Hematopoietic multipotent progenitor cell treated with erythropoietin and hydrocortisone succinate and interleukin-3 and kit ligand, for 8 days (in vitro differentiated cells): ENCODE measurements at regions not wholly inside any gene's neighbourhood (a gene's known extent, or its start where the extent isn't known, plus 50 kb on each side); places are given as distances from the start of the nearest gene placed in this dataset.

Source experiments
- DNase-seq: peaks from one replicate; pipeline ENCODE4 v3.0.0-alpha.2; 2015

DNA sequence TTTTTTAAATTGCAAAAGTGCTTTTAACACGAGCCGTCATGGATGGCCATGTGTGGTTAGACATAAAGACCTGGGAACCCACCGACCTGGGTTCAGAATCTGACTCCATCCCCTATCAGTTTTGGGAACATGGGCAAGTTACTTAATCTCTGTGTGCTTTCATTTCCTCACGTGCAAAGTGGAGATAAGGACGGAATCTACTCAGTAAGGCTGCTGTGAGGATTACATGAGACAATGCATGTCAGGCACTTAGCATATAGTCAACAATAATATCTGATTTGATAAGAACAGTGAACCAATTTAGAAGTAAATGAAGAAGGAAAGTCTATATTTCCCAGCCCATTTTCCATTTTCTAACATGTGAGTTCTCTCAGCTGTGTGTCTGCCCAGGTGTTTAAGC is 235.4 kb downstream of the SUDS3 start:
- no peak for DNase-seq

DNA sequence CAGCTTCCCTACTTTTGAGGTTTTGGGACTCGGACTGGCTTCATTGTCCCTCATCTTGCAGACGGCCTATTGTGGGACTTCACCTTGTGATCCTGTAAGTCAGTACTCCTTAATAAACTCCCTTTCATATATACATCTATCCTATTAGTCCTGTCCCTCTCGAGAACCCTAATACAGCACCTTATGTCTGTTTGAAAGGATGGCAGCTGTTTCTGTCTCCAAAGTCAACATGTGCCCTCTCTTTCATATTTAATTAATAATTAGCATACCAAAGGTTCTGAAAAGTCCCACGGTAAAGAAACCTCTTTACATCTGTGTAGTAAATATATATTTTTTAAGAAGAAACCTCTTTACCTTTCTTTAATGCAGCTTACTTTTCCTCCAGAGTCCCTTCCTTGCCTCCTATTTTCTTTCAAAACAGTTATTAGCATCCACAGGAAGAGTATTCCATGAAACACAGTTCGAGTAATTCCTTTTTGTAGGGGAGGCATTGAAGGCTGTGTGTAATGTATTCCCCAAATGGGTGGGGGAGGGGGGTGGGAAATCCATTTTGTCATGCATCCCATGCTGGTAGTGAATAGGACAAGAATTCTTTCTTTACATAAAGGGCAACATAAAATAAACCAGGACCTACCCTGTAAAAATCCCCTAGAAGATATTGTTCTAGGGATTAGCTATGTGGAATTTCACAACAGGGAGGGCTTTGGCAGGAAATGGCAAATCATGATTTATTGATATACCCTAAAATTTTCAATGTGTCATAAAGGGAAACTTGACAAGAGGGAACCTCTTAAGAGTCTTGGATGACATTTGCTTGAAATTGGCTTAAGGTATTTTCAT is 241.5 kb downstream of the SUDS3 start:
- no peak for DNase-seq

DNA sequence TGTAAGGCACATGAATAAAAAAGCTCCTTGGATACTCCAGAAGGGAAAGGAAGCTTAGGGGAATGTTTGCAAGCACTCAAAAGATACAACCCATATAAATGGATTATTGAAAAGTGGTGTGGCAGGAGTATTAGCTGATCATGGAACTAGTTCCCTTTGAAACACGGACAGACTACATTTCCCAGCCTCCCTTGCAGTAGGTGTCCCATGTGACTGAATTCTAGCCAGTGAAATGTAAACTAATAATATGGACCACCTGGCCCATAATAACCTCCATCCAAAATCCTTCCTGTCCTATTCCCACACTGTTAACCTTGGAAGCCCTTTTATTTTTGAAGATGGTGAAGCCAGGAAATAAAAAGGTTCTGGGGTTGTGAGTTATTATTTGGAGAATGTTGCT is 242.3 kb downstream of the SUDS3 start:
- no peak for DNase-seq

DNA sequence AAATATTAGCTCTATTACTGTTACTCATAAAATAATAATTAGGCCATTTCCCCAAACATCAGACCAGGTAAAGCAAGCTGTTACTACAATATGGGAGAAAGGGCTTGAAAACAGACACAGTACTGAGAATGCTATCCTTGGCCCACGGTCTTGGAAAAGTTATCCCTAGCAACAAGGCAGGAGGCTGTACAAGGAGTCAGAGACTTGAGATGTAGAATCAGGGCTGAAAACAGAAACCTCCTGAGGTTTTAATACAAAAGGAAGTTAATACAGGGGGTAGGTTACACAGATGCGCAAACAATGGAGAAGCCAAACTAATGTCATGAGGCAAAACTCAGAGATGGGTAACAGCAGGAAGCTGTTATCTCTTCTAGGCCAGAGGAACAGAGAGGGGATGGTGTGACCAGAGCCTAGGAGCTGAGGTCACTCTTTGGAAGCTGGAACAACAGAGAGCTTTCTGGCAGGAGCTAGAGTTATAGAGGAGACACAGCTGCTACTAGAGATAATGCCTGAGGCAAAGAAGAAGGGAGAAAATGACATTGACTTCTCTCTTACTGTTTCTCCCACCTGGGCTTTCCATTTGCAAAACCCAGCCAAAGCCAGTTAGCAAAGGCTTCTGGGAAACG is 248.8 kb downstream of the SUDS3 start:
- DNase-seq = no peak

DNA sequence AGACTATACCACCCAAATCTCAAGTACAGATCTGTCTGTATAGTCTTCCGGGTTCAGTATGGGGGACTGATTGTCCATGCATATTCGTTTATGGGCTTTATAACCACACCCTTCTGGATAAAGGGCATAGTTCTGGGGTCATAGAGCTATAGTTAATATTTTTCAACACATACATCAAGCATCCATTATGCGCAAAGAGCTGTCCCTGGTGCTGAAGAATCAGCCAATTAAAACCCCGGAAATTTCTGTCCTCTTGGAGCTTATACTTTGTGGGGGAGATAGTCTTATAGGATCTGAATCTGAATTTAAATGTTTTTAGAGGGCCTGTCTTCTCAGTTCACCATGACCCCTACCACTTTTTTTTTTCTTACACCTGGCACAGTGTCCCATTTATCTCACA is 256.7 kb downstream of the SUDS3 start:
- DNase-seq = peak; percentile 5

DNA sequence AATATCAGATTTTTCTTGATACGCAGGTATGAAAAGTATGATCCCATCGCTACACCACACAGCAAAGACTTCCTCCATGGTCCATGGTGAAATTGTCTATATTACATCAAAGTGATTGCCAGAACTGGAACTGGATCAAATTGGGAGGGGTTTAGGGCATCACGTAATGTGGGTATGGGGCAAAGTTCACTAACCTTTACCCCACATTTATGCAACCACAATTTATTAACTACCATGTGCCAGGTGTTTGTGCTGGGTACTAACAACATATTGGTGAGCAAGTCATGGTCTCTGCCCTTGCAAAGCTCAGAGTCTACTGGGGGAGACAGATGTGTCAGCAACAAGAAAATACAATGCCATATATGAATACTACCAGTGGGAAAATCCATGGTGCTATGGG is 258.9 kb downstream of the SUDS3 start:
- no peak for DNase-seq

DNA sequence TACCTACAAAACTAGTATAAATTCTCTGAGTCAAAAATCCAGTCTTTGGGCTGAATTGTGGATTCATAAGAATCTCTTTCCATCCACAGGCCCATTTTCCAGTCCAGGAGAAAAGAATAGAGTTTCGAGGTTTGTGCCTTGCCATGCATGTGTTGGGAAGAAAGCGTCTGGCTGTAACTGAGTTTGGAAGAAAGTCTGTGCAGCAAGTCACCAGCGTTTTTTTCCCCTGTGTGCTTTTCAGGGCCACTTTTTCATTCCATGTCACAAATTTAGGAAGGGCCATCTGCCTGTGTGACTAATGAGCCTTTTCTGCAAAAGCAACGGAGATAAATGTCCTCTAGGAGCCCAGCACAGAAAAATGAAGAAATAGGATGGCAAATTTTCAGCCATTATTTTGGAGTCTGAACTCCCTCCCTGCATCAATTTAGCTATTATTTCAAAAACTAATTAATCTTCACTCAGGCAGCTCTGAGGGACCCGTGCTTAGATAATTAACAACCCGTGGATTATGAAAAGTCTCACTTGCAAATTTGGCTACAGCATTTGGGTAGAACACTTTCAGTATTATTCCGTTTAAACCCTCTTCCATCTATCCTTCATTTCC is 261.5 kb downstream of the SUDS3 start:
- DNase-seq = no peak

DNA sequence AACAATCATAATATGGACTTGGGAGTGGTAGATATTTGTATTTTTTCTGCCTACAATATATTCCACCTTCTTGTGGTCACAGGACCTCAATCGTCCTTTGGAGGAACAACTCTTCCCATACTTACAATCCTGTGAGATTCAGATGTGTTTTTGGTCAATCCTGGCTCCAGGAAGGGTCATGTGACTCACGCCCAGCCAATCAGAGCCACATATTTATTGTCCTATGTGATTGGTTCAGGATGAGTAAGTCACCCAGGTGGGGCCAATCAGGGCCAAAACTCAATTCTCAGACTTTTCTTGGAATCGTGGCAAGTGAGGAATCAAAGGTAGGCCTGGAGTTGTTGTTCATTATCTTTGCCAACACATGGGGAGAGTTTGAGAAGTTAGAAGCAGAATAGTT is 264.9 kb downstream of the SUDS3 start:
- DNase-seq = no peak

DNA sequence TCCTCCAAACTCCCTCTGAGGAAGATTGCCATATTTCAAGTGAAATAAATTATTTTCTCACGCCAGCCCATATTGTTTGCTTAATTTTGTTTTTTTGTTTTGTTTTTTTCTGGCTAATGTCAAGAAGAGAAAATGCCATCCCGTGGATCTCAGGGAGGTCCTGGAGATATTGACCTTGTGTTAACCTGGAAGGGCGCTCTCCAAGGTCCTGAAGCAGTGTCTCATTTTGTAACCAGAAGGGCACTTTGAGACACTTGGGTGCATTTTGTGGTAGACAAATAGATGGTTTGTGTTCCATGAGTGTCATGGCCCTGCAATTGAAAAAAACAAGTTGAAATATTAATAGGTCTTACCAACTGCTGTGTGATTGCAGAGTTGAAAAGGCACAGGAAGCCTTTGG is 268.9 kb downstream of the SUDS3 start:
- DNase-seq = peak; percentile 36

DNA sequence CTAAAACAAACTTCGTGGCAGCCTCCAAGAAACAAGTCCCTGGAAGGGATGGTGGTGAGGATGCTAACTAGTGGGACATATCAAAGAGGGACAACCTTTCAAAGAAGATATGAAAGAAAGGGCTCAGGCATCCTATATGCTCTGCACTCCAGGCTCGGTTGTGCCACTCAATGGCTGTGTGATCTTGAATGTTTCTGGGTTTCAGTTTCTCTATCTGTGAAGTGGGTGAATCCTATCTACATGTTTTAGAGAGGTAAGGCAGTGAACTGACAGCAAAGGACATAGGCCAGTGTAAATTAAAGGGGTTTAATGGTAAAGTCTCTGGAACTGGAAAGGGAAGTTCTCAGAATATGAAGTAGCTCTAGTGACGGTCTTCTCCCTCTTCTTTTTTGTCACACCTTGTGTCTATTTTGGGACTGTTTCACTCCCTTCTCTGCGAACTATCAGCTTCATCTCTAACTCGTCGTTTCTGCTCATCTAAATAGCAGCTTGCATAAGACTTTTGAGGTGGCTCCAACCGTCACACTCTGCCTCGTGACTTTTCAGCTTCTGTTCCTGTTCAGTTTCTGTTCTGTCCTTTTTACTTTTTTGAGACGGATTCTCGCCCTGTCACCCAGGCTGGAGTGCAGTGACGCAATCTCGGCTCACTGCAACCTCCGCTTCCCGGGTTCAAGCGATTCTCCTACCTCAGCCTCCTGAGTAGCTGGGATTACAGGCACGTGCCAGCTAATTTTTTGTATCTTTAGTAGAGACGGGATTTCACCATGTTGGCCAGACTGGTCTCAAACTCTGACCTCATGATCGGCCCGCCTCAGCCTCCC is 273.6 kb downstream of the SUDS3 start:
- no peak for DNase-seq

DNA sequence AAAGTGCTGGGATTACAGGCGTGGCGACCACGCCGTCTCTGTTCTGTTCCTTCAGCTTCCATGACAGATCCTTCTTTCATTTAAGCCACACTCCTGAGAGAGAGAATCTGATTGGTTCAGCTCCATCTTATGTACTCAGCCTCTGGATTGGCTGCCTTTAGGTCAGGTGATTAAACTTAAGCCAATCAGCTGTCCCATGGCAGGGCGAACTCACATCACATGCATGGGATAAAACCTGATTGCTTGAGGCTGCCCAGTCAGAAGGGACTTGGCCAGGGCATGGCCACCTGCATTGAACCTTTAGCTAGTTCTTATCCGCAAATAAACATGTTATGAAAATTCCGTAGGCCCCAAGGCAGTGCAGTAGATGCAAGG is 274.2 kb downstream of the SUDS3 start:
- DNase-seq = no peak

DNA sequence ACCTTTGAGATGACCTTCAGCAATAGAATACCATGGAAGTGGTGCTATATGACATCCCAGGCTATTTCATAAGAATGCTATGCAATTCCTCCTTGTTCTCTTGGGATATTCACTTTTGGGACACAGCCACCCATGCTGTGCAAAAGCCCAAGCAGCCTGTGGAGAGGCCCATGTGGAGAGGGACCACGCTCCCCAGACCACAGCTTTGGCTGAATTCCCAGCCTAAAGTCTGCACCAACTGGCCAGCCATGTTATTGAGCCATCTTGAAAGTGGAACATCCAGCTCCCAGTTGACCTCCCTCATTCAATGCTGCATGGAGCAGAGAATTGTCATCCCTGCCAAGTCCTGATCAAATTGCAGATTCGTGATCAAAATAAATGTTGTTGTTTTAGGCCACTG is 275.1 kb downstream of the SUDS3 start:
- no peak for DNase-seq

DNA sequence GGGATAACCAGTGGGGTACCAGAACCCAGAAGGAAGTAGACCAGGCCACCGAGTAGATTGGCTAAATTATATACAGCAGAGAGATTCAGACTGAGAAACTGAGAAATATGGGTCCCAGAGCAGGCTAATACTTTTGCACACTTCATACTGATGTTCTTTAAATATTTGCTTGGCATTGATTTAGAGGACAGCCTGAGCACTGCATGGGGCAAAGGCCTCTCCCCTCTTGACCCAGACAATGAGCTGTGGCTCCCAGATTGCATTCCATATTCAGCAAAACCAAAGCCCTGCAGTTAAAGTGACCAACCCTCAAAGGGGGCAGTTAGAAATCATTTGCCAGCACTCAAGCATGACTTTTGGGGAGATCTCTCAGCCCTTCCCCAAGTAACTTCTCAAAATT is 279.2 kb downstream of the SUDS3 start:
- no peak for DNase-seq

DNA sequence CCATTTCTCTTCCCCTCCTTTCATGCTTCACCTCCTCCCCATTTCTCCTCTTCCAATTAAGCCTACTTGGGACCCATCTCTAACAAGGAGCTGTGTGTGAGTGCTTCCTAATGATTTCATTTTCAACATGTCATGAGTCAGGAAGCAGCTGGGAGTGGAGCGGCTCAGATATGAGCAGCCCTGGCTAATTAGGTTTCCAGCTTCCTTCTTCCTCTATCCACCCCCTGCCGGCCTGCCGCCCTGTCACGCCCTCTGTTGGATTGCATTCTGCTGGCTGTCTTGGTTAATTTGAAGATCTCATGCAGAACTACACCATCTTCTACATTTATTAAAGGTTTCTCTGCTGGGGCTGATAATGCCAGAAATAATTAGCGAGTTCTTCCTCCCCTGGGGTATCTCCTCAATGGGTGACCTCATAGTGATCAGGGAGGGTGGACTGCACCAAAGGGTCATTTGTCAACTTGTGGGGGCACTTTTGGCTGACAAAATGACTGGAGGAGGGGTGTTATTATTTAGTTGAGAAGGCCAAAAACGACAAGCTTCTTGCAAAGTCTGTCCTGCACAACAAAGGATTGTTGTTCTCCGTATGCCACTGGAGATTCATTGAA is 300.9 kb upstream of the SRRM4 start:
- DNase-seq = no peak

DNA sequence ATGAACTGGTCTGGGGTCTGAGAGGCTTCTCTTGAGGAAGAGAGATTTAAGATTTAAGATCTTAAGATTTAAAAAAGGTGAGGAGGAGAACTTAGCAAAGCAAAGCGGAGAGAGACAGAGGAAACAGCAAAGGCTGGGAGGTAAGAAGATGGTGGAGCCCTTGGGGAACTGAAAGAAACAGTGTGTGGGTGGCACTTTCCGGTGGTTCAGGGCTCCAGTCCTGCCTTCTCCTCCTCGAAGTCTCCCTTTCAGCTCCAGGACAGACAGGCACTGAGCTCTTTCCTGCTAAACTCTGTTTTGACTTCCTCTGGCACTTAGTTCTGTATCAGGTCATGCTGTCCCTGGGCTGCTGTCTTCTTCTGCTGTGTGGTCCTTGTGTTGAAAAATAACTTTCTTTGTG is 298.7 kb upstream of the SRRM4 start:
- DNase-seq = no peak

DNA sequence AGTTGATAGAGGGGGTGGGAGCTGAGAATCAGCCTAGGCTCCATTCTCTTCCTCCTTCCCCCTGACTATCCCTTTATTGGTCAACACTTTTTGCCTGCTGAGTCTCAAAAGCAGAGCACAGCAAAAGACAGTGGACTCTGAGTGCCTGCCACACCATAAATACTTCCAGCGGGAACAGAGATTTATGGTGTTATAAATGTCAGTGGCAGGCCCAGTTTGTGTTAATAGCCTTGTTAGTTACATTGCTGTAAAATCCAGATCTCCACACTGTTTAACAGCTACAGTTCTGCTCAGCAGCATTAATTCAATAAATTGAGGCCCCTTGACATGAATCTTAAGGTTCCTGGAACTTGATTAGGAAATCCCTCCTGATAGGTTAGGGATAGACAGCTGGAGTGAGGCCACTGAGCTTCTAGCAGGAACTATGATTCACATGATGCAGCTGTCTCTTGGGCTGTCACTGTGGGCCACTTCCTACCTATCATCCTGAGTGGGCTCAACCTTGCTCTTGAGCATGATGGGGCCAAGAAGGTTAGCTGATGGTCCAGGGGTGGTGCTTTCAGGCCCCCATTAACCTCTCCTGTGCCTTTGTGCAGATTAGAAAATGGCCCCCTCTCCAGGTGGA is 295.2 kb upstream of the SRRM4 start:
- no peak for DNase-seq

DNA sequence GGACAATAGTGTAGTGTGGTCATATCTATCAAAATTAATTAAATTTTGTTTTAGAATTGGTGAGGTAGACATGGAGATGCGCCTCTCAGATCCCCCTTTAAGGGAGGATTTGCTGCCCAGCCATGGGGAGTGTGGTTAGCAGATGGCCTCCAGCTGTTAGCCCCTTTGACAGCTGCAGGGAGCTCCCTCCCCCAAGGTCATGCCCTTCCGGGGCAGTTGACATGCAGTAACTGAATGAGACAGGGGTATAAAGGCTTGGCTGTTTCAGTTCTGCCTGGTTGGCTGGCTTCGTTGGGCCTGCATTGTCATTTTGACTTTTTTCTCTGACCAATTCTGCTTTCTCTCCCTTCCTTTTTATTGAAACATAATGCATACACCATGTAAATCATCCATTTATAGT is 291.5 kb upstream of the SRRM4 start:
- no peak for DNase-seq

DNA sequence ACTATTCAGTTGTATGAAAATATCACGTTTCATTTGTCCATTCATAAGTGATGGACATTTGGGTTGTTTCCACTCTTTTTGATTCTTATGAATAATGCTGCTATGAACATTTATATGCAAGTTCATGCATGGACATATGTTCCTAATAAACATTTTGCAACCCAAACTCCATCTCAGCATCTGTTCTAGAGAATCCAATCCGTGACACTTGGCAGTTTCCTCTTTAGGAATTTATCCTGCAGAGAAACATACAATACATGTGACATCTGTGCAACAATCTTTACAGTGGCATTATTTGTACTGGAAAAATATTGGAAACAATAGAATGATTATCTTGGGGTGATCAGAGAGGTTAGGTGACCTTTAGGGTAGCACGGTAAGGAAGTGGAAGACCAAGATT is 290.8 kb upstream of the SRRM4 start:
- no peak for DNase-seq

DNA sequence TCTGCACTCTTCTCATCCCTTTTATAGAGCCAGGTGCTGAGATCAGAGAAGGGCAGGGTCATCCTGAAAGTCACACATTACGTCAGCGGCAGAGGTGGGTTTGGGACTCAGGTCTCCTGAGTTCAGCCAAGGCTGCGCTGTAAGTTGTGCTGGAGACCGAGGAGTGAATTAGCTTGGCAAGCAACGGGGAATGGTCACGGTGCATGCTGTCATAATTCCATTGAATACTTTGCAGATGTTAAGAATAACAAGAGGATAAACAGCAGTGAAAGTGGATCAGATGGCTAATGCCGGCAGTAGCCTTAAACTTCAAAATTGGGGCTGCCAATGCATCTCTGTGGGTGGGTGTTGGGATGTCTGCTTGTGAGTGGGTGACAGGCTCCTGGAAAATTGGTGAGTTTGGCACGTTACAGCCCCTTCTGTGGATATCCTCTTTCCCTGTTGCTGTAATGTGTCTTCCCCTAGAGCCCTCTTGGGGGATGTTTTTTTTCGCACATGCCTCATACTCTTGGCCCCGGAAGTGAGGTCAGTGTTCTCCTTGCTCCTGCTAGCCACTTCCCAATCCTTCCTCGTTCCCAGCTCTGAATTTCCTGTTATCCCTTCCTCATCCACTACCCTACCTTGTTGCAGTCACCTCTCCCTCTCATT is 287.1 kb upstream of the SRRM4 start:
- DNase-seq = no peak

DNA sequence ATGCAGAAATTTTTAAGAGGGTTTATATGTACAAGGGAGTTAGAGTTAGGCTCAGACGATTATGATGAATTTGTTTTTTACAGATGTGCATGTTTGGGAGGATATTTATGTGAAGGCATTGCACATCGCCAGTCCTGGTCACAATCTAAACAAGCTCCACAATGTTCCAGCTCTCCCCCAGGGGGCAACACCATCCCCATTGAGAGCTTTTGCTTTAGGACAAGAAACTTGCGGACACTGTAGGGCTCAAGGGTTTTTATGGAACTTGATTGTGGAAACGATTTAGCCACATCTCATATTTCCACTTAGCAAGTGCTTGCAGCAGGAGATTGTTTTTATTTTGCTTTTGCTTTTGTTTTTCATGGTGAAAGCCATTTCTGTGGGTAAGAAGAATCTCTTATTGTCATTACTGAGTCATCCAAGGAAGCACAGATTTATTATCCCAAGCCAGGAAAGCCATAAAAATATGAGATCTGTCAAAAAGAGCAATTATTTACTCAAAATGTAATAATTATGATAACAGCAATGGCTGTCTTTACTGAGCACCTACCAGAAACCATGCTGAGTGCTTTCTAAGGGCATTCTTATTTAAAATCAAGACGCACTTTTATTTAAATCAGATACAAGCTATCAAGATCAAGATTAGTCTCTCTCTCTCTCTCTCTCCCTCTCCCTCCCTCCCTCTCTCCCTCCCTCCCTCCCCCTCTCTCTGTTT is 276.7 kb upstream of the SRRM4 start:
- no peak for DNase-seq

DNA sequence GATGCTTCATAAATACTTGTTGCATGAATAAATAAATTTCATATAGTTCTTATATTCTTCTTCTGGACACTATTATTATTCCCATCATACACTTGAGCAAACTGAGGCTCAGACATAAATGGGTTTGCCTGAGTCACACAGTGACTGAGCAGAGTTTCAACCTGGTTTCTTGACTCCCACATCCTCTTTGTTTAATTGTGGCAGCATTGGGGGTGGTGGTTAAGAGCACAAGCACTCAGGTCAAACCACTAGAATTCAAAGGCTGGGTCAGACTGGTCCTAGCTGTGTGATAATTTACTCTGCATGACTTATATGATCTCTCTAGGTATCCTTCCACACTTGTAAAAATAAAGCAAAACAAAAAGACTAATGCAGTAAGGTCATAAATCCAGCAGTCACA is 274.9 kb upstream of the SRRM4 start:
- no peak for DNase-seq
